ENCODE measurements at regions not wholly inside any gene's neighbourhood (a gene's known extent, or its start where the extent isn't known, plus 50 kb on each side); places are given as distances from the start of the nearest gene placed in this dataset.

- Mint-ChIP-seq H3K4me3 (no peak overlapping the region), H3K9me3 (peaks cover 0 to 2% of the 10 kb centered on the region in 2 donors), H3K36me3 (ENCODE audit: insufficient read depth) (no peaks in the 10 kb centered on the region), H3K27ac (no peak overlapping the region), H3K27me3 (peaks cover 0 to 9% of the 10 kb centered on the region in 2 donors), H3K4me1 (ENCODE audit: low read depth in 2 of 2) (no peaks in the 10 kb centered on the region)
- no peak for ATAC-seq (replicated peaks)
- DNase-seq = no peak
These were observed 352.0 kb upstream of the C1orf87 start for GRCh38 chr1:60425528-60425927.

- DNase-seq = no peak
- Mint-ChIP-seq H3K27ac (no peak overlapping the region), H3K9me3 (peaks cover 0 to 2% of the 10 kb centered on the region in 2 donors), H3K4me1 (ENCODE audit: low read depth in 2 of 2) (no peaks in the 10 kb centered on the region), H3K36me3 (ENCODE audit: insufficient read depth) (no peaks in the 10 kb centered on the region), H3K4me3 (no peak overlapping the region), H3K27me3 (peaks cover 0 to 8% of the 10 kb centered on the region in 2 donors)
- no peak for ATAC-seq (replicated peaks)
These were observed 349.7 kb upstream of the C1orf87 start for GRCh38 chr1:60423146-60423780.

- no peaks in the 10 kb centered on the region for H3K4me1 Mint-ChIP-seq (ENCODE audit: low read depth in 2 of 2)
- ATAC-seq (replicated peaks) (no peak), DNase-seq (no peak)
- H3K27me3 Mint-ChIP-seq = no peaks in the 10 kb centered on the region
- H3K27ac Mint-ChIP-seq = no peak overlapping the region
- H3K36me3 Mint-ChIP-seq (ENCODE audit: insufficient read depth) = no peaks in the 10 kb centered on the region
- no peak overlapping the region for H3K4me3 Mint-ChIP-seq
- H3K9me3 Mint-ChIP-seq = no peaks in the 10 kb centered on the region
These were observed 348.4 kb upstream of the C1orf87 start for GRCh38 chr1:60421965-60422364.

- Mint-ChIP-seq H3K4me1 (ENCODE audit: low read depth in 2 of 2) (no peaks in the 10 kb centered on the region), H3K27me3 (no peaks in the 10 kb centered on the region), H3K27ac (no peak overlapping the region), H3K36me3 (ENCODE audit: insufficient read depth) (no peaks in the 10 kb centered on the region), H3K4me3 (no peak overlapping the region), H3K9me3 (peaks cover 0 to 12% of the 10 kb centered on the region in 2 donors)
- no peak for ATAC-seq (replicated peaks)
- no peak for DNase-seq
These were observed 345.5 kb upstream of the C1orf87 start for GRCh38 chr1:60419023-60419422.

GRCh38 chr1:60415696-60416095, 342.1 kb upstream of the C1orf87 start:
- no peak for ATAC-seq (replicated peaks)
- no peak overlapping the region for H3K27ac Mint-ChIP-seq

GRCh38 chr1:60413091-60413490, 339.5 kb upstream of the C1orf87 start:
- H3K27ac Mint-ChIP-seq = no peak overlapping the region
- no peaks in the 10 kb centered on the region for H3K27me3 Mint-ChIP-seq
- H3K36me3 Mint-ChIP-seq (ENCODE audit: insufficient read depth) = no peaks in the 10 kb centered on the region
- no peak overlapping the region for H3K4me3 Mint-ChIP-seq
- no peaks in the 10 kb centered on the region for H3K4me1 Mint-ChIP-seq (ENCODE audit: low read depth in 2 of 2)
- no peak for ATAC-seq (replicated peaks)
- DNase-seq = no peak
- H3K9me3 Mint-ChIP-seq = peaks cover 0 to 12% of the 10 kb centered on the region in 2 donors

More at GRCh38 chr1:60415696-60416095, 342.1 kb upstream of the C1orf87 start:
- Mint-ChIP-seq H3K27me3 (no peaks in the 10 kb centered on the region), H3K4me3 (no peak overlapping the region), H3K36me3 (ENCODE audit: insufficient read depth) (no peaks in the 10 kb centered on the region), H3K9me3 (peaks cover 0 to 12% of the 10 kb centered on the region in 2 donors), H3K4me1 (ENCODE audit: low read depth in 2 of 2) (no peaks in the 10 kb centered on the region)
- no peak for DNase-seq

GRCh38 chr1:60411591-60411990, 338.0 kb upstream of the C1orf87 start:
- no peaks in the 10 kb centered on the region for H3K4me1 Mint-ChIP-seq (ENCODE audit: low read depth in 2 of 2)
- H3K27ac Mint-ChIP-seq = no peak overlapping the region
- DNase-seq (no peak), ATAC-seq (replicated peaks) (no peak)
- no peaks in the 10 kb centered on the region for H3K27me3 Mint-ChIP-seq
- H3K4me3 Mint-ChIP-seq = no peak overlapping the region
- peaks cover 0 to 12% of the 10 kb centered on the region in 2 donors for H3K9me3 Mint-ChIP-seq
- no peaks in the 10 kb centered on the region for H3K36me3 Mint-ChIP-seq (ENCODE audit: insufficient read depth)

- no peaks in the 10 kb centered on the region for H3K36me3 Mint-ChIP-seq (ENCODE audit: insufficient read depth)
- no peaks in the 10 kb centered on the region for H3K27me3 Mint-ChIP-seq
- H3K4me3 Mint-ChIP-seq = no peak overlapping the region
- no peak for ATAC-seq (replicated peaks)
- H3K4me1 Mint-ChIP-seq (ENCODE audit: low read depth in 2 of 2) = no peaks in the 10 kb centered on the region
- no peaks in the 10 kb centered on the region for H3K9me3 Mint-ChIP-seq
- DNase-seq = no peak
- no peak overlapping the region for H3K27ac Mint-ChIP-seq
These were observed 329.2 kb upstream of the C1orf87 start for GRCh38 chr1:60402816-60403215.

- Mint-ChIP-seq H3K27ac (no peak overlapping the region), H3K36me3 (ENCODE audit: insufficient read depth) (no peaks in the 10 kb centered on the region), H3K9me3 (no peaks in the 10 kb centered on the region), H3K4me3 (no peak overlapping the region), H3K4me1 (ENCODE audit: low read depth in 2 of 2) (no peaks in the 10 kb centered on the region), H3K27me3 (no peaks in the 10 kb centered on the region)
- no peak for DNase-seq
- no peak for ATAC-seq (replicated peaks)
These were observed 328.6 kb upstream of the C1orf87 start for GRCh38 chr1:60402216-60402615.

GRCh38 chr1:60394436-60394835, 320.9 kb upstream of the C1orf87 start:
- Mint-ChIP-seq H3K27ac (no peak overlapping the region), H3K4me1 (ENCODE audit: low read depth in 2 of 2) (no peaks in the 10 kb centered on the region), H3K9me3 (peaks cover 0 to 1% of the 10 kb centered on the region in 2 donors), H3K36me3 (ENCODE audit: insufficient read depth) (peaks cover 3% of the 10 kb centered on the region), H3K4me3 (no peak overlapping the region), H3K27me3 (no peaks in the 10 kb centered on the region)
- ATAC-seq (replicated peaks) (no peak), DNase-seq (no peak)

DNA sequence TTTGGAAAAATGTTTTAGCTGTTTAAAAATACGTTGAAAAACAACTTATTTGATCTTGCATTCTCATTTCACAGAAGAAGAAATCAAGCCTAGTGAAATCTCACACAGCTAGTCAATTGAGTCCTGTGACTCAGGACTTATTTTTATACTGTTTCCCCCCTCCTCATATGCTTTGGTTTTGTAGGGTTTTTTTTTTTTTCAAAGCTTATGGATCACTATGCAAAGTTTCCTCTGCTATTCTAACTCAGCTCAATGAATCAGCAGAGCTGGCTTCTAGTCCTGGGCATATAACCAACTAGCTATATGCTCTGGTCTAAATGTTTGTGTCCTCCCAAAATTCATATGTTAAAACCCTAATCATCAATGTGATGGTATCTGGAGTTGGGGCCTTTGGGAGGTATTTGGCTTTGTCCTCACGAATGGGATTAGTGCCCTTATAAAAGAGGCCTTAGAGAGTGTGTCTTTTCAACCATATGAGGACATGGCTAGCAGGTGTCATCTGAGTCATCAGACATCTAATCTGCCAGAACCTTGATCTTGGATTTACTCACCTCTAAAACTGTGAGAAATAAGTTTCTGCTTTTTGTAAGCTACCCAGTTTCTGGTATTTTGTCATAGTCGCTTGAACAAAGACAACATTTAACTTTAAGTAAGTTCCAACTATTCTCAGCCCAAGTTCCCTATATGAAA, 317.2 kb upstream of the C1orf87 start:
- no peak overlapping the region for H3K27ac Mint-ChIP-seq
- no peak overlapping the region for H3K4me3 Mint-ChIP-seq
- no peak for ATAC-seq (replicated peaks)
- H3K4me1 Mint-ChIP-seq (ENCODE audit: low read depth in 2 of 2) = no peaks in the 10 kb centered on the region
- peaks cover 0 to 3% of the 10 kb centered on the region in 2 donors for H3K9me3 Mint-ChIP-seq
- no peak for DNase-seq
- H3K36me3 Mint-ChIP-seq (ENCODE audit: insufficient read depth) = peaks cover 3% of the 10 kb centered on the region
- no peaks in the 10 kb centered on the region for H3K27me3 Mint-ChIP-seq

DNA sequence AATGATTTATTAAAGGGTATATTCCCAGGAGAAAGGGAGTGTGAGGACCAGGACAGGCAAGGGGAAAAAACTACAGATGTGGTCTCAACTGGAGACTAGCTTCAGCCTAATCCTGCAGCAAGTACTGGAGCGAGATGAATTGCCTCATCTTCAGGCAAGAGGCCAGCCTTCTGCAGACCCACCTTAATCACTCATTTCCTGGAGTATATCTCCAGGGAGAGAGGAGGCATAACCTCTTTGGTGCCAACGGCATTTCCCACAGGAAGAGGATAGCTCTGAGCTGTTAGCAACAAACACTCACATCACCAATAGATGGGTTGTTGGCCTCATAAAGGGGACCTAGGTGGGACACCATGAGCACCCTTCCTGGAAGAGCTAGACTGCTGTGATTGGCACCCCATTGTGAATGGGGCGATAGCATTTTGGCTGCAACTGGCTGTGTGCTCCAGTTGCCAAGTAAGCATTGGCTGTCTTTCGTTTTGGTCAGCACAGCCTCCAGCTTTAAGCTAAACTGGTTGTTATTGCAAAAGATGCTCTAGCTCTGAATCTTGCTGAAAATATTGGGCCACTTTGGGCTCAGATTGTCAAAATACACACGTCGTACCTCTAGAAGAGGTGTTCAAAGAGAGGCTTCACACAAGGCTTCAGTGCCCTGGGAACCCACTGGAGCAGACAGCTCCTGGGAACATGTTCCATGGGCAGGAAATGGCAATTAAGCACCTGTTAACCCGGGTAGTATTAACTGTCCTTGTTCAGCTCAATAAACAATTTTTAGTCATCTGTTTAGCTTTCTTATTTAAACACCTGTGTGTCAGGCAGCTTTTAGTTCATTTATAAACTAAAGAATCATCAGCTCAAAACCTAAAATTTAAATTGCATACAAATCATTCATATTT, 314.8 kb upstream of the C1orf87 start:
- H3K4me3 Mint-ChIP-seq = no peak overlapping the region
- H3K9me3 Mint-ChIP-seq = peaks cover 0 to 3% of the 10 kb centered on the region in 2 donors
- DNase-seq (no peak), ATAC-seq (replicated peaks) (no peak)
- no peak overlapping the region for H3K27ac Mint-ChIP-seq
- no peaks in the 10 kb centered on the region for H3K27me3 Mint-ChIP-seq
- no peaks in the 10 kb centered on the region for H3K36me3 Mint-ChIP-seq (ENCODE audit: insufficient read depth)
- H3K4me1 Mint-ChIP-seq (ENCODE audit: low read depth in 2 of 2) = no peaks in the 10 kb centered on the region

- Mint-ChIP-seq H3K36me3 (ENCODE audit: insufficient read depth) (no peaks in the 10 kb centered on the region), H3K4me3 (no peak overlapping the region), H3K27me3 (no peaks in the 10 kb centered on the region), H3K27ac (no peak overlapping the region), H3K4me1 (ENCODE audit: low read depth in 2 of 2) (no peaks in the 10 kb centered on the region), H3K9me3 (peaks cover 0 to 5% of the 10 kb centered on the region in 2 donors)
- no peak for DNase-seq
- ATAC-seq (replicated peaks) = no peak
These were observed 313.6 kb upstream of the C1orf87 start for GRCh38 chr1:60387175-60387574.
